ENCODE measurements at regions not wholly inside any gene's neighbourhood (a gene's known extent, or its start where the extent isn't known, plus 50 kb on each side); places are given as distances from the start of the nearest gene placed in this dataset.

DNA sequence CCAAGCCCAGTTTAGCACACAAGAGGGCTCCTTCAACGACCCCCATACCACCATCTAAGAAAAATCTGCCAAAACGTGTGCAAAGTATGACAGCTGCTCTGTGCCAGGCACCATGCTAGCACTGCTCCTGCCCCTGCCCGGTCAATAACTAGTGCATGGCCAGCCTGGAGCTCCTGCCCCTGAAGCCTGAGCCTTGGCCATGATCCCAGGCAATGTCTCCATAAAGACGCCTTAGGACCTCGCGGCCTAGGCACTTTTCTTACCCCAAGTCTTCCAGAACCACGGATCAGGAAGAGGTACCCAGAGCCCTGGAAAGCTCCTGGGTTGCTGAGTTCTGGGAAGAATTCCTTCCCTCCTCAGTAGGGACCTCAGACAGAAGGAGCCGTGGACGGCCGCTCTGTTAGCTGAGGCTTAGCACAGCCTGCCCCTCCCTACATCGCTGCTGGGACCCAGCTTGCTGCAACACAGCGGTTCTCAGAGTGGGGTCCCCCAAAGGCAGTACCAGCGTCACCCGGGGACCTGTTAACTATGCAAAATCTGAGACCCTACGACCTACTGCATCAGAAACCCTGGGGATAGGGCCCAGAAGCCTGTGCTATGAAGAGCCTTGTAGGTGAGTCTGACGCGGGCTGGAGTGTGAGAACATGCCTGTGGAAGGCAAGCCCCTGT lies 117.8 kb upstream of the TWIST2 start:
- Histone ChIP-seq H3K79me2 (ENCODE audit: insufficient read depth, low read length) (no peaks in the 10 kb centered on the region), H3K27ac (ENCODE audit: low read depth in 1 of 2, low read length in 2 of 2) (no peak overlapping the region), H3K36me3 (replicated peaks in 1 of 2; ENCODE audit: control insufficient read depth in 1 of 2, insufficient read depth in 2 of 2, low read length in 2 of 2) (no peaks in the 10 kb centered on the region), H3K9me3 (replicated peaks in 1 of 2; ENCODE audit: control insufficient read depth in 1 of 2, insufficient read depth in 1 of 2, low read length in 2 of 2) (peaks cover 0 to 5% of the 10 kb centered on the region in 2 donors), H2AFZ (ENCODE audit: insufficient read depth, low read depth, low read length, poor library complexity, severe bottlenecking) (no peak overlapping the region), H3K9ac (ENCODE audit: insufficient read depth, low read length, poor library complexity, severe bottlenecking) (no peak overlapping the region), H3K4me2 (replicated peaks; ENCODE audit: extremely low read depth, low read length, poor library complexity, severe bottlenecking) (no peak overlapping the region), H4K20me1 (ENCODE audit: insufficient read depth, low read length) (no peaks in the 10 kb centered on the region), H3K4me1 (ENCODE audit: control insufficient read depth in 1 of 2, insufficient read depth in 2 of 2, low read length in 2 of 2) (peaks cover 22 to 32% of the 10 kb centered on the region in 2 donors), H3K27me3 (ENCODE audit: control insufficient read depth in 2 of 2, insufficient read depth in 2 of 2, low read length in 2 of 2) (no peaks in the 10 kb centered on the region), H3K4me3 (replicated peaks in 1 of 3; ENCODE audit: low read depth in 2 of 3, low read length in 3 of 3) (no peak overlapping the region)
- H3K9me3 Mint-ChIP-seq: peaks cover 0 to 11% (median 7%) of the 10 kb centered on the region in 7 donors
- TF ChIP-seq, protein P1, sequence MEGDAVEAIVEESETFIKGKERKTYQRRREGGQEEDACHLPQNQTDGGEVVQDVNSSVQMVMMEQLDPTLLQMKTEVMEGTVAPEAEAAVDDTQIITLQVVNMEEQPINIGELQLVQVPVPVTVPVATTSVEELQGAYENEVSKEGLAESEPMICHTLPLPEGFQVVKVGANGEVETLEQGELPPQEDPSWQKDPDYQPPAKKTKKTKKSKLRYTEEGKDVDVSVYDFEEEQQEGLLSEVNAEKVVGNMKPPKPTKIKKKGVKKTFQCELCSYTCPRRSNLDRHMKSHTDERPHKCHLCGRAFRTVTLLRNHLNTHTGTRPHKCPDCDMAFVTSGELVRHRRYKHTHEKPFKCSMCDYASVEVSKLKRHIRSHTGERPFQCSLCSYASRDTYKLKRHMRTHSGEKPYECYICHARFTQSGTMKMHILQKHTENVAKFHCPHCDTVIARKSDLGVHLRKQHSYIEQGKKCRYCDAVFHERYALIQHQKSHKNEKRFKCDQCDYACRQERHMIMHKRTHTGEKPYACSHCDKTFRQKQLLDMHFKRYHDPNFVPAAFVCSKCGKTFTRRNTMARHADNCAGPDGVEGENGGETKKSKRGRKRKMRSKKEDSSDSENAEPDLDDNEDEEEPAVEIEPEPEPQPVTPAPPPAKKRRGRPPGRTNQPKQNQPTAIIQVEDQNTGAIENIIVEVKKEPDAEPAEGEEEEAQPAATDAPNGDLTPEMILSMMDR (IDR thresholded peaks at IDR 0.05): no peak
- H3K4me3 Mint-ChIP-seq: no peak overlapping the region
- peaks cover 31% of the 10 kb centered on the region for H3K4me1 Mint-ChIP-seq
- H3K27me3 Mint-ChIP-seq (ENCODE audit: low read depth in 3 of 3): peaks cover 2 to 14% (median 5%) of the 10 kb centered on the region in 3 donors
- H3K27ac Mint-ChIP-seq: peak overlapping the region in 2 of 7 donors; percentile 58 to 80
- 92% methylated on average over 14 of the region's 17 CpGs for WGBS (ENCODE audit: insufficient coverage)
- intact Hi-C loops (cut with micrococcal nuclease): no loop called here
- no peak for DNase-seq
- no peaks in the 10 kb centered on the region for H3K36me3 Mint-ChIP-seq

DNA sequence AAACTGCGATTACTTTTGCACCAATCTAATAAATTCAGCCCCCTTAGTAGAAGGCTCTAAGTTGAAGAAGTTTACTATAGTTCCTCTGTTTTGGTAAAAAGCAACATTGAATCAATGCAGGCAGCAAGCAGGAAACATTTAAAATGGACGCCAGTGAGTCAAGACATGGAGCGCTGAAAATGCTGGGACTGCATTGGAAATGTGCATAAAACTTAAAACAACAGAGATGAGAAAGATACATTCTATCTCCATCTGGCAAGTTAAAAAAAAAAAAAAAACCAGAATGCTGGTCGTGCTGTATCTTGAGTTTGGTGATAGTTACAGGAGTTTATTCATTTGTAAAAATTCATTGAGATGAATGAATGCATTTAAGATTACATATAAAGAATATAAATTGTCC lies 117.0 kb upstream of the TWIST2 start:
- intact Hi-C loops (cut with micrococcal nuclease): no loop called here
- H3K27me3 ChIP-seq (ENCODE audit: control insufficient read depth in 2 of 2, insufficient read depth in 2 of 2, low read length in 2 of 2): no peaks in the 10 kb centered on the region
- DNase-seq: no peak
- peaks cover 22 to 32% of the 10 kb centered on the region in 2 donors for H3K4me1 ChIP-seq (ENCODE audit: control insufficient read depth in 1 of 2, insufficient read depth in 2 of 2, low read length in 2 of 2)
- no peak overlapping the region for H3K4me3 ChIP-seq (replicated peaks in 1 of 3; ENCODE audit: low read depth in 2 of 3, low read length in 3 of 3)
- no peaks in the 10 kb centered on the region for H4K20me1 ChIP-seq (ENCODE audit: insufficient read depth, low read length)
- no CpG with 5 or more reads among the region's 4 CpGs for WGBS (ENCODE audit: insufficient coverage)
- Mint-ChIP-seq H3K36me3 (no peaks in the 10 kb centered on the region), H3K9me3 (peaks cover 0 to 9% (median 3%) of the 10 kb centered on the region in 7 donors), H3K4me3 (no peak overlapping the region), H3K4me1 (peaks cover 31% of the 10 kb centered on the region), H3K27ac (no peak overlapping the region), H3K27me3 (ENCODE audit: low read depth in 3 of 3) (peaks cover 2 to 13% (median 7%) of the 10 kb centered on the region in 3 donors)
- no peak overlapping the region for H3K4me2 ChIP-seq (replicated peaks; ENCODE audit: extremely low read depth, low read length, poor library complexity, severe bottlenecking)
- H3K36me3 ChIP-seq (replicated peaks in 1 of 2; ENCODE audit: control insufficient read depth in 1 of 2, insufficient read depth in 2 of 2, low read length in 2 of 2): no peaks in the 10 kb centered on the region
- TF ChIP-seq, protein P1 (IDR thresholded peaks at IDR 0.05): no peak
- H3K79me2 ChIP-seq (ENCODE audit: insufficient read depth, low read length): no peaks in the 10 kb centered on the region
- H3K27ac ChIP-seq (ENCODE audit: low read depth in 1 of 2, low read length in 2 of 2): no peak overlapping the region
- peaks cover 0 to 3% of the 10 kb centered on the region in 2 donors for H3K9me3 ChIP-seq (replicated peaks in 1 of 2; ENCODE audit: control insufficient read depth in 1 of 2, insufficient read depth in 1 of 2, low read length in 2 of 2)
- no peak overlapping the region for H3K9ac ChIP-seq (ENCODE audit: insufficient read depth, low read length, poor library complexity, severe bottlenecking)
- no peak overlapping the region for H2AFZ ChIP-seq (ENCODE audit: insufficient read depth, low read depth, low read length, poor library complexity, severe bottlenecking)

Measured in CD14-positive monocyte (primary cell).